Right ventricle myocardium superior (tissue), 1 donor: ENCODE measurements at regions not wholly inside any gene's neighbourhood (a gene's known extent, or its start where the extent isn't known, plus 50 kb on each side); places are given as distances from the start of the nearest gene placed in this dataset.
"Not testable (repeated sequence)": the region's sequence is repeated elsewhere in the genome, so short reads cannot be mapped to it uniquely, and the experiment has no call there.

Source experiments
- ATAC-seq: fragments of 200-7000 bp; cut with Tn5 transposase; one replicate; pipeline ENCODE4 v1.9.1; 2020; ENCODE audit warnings: mild to moderate bottlenecking; ENCODE audit not compliant: poor library complexity
- DNase-seq: peaks from one replicate; pipeline ENCODE4 v3.0.0-alpha.2; 2020
- intact Hi-C: fragments of 100-400 bp; cut with DNase I; formaldehyde crosslinking; loops from one replicate; pipeline ENCODE4 v1.11.2; 2022
- donor health status: DM: no; HTN: yes; CAD: no; lungs with severe emphysema.

DNA sequence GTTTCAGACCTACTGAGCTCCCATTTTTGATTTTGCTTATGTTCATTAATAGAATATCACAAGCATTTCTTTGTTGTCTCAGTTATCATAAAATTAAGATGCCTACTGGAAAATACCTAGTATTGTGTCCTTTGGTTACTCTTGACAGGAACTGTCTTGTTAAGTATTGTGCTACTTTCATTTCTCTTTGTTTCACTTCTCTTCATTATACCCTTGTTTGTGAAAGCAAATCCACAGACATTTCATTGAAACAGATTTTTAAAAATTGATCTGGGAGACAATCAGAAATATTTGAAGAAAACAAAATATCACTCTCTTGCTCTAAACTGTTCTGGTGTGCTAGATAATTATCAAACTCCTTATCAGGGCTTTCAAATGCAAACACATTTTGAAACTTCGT, 290.5 kb upstream of the EYS start:
- ATAC-seq: no peak

DNA sequence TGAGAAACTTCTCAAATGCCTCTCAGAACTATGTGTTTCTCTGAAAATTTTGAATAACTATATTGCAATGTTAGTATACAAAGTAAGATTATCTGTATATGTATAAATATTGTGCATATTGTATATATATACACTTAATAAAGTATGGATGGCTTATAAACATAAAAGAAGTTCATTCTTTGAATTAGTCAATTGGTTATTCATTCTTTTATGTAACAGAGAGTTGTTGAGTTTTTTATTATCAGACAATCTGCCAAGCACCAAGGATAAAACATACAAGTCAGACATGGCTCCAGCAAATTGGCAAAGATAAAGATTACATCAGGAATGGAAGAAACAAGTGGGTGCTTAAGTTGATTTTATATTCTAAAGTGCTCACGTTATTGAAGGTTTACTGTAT, 289.1 kb upstream of the EYS start:
- intact Hi-C loops: no loop called here
- DNase-seq (no peak), ATAC-seq (no peak)

More for the DNA sequence above, 290.5 kb upstream of the EYS start:
- DNase-seq: no peak
- intact Hi-C loops: no loop called here

DNA sequence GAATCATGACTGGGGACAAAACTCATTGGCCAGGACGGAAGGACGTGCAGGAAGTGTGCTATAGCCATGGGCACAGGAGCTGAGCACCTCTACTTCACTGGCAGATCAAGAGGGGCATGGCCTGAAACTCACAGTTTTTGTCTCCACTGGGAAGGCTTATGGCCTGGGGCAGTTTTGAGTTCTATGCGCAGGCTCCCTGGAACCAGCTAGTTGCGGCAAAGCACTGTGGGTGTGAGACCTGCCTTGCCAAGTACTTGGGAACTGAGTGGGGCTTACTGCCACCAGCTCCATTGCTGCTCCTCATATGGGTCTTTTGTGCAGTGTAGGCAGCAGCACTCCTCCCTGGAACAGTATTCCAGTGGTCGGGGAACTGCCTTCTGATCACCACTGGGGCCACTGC, 282.6 kb upstream of the EYS start:
- no peak for ATAC-seq
- no peak for DNase-seq
- intact Hi-C loops: no loop called here

DNA sequence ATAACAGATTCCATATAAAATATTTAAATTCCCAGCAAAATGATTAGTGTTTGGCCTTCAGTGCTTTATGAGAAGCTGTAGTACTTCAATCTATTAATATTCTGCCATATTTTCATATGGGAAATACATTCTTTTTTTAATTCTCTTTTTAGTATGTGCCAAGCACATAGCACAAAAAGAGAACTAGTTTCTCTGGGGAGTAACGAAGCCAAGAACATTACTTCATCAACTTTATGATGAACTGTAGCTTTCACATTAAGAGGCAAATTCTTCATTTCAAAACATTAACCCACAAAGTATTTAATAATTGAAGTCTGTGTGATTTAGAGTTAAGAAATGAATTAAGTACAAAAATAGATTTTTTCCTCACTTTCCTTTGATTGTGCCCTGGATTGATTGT, 281.0 kb upstream of the EYS start:
- intact Hi-C loops: no loop called here
- ATAC-seq: no peak
- no peak for DNase-seq

DNA sequence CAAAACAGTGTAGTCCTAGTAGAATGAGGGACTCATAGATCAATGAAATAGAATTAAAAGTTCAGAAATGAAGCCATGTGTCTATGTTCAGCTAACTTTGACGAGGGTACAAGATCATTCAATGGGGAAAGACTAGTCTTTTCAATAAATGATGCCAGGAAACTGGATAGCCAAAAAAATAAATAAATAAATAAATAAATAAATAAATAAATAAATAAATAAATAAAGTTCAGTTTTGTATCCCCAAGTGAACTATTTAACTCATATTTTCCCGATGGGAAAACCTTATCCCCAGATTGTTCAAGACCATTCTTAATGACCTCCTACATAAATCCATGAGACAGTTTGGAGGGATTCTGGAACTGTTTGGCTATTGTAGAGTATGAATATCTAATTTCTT, 277.1 kb upstream of the EYS start:
- no peak for ATAC-seq
- intact Hi-C loops: no loop called here

DNA sequence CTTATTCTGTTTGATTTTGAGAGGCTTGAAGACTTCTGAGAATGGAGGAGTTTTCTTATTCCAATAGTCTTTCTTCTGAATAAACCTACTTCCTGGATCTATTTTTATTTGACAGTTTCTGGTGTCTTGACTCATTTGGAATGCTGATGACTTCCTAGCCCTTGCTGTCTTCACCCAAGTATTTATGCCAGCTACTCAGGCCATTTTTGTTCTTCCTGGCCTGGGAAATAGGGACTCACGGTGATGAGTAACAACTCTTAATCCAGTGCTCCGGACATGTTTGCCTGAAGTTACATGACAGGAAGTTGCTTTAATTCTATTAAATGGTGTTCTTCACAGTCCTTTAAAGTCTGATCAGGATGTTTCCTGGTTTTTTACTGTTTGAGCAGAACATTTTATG, 272.1 kb upstream of the EYS start:
- intact Hi-C loops: no loop called here
- ATAC-seq (no peak), DNase-seq (no peak)

More for the DNA sequence above, 277.1 kb upstream of the EYS start:
- DNase-seq: no peak

DNA sequence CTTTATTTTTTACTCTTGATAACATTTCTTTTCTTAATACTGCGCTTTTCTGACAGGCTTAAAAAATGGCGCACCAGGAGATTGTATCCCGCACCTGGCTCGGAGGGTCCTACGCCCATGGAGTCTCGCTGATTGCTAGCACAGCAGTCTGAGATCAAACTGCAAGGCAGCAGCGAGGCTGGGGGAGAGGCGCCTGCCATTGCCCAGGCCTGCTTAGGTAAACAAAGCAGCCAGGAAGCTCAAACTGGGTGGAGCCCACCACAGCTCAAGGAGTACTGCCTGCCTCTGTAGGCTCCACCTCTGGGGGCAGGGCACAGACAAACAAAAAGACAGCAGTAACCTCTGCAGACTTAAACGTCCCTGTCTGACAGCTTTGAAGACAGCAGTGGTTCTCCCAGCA, 264.2 kb upstream of the EYS start:
- ATAC-seq, intact Hi-C loops: not testable (repeated sequence)

DNA sequence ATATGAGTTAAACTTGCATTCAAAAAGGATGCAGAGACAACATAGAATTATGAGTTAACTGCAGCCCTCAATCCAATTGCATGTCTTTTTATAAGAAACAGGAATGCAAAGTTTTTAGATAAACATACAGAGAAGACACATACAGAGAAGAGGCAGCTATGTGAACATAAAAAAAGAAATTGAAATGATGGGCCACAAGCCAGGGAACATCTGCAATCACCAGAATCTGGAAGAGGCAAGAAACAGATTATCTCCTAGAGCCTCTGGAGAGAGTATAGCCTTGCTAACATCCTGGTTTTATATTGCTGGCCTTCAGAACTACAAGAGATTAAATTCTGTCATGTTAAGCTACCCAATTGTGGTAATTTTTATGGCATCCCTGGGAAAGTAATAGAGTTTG, 257.2 kb upstream of the EYS start:
- ATAC-seq (no peak), DNase-seq (no peak)
- intact Hi-C loops: no loop called here

More for the DNA sequence above, 264.2 kb upstream of the EYS start:
- DNase-seq: not testable (repeated sequence)

DNA sequence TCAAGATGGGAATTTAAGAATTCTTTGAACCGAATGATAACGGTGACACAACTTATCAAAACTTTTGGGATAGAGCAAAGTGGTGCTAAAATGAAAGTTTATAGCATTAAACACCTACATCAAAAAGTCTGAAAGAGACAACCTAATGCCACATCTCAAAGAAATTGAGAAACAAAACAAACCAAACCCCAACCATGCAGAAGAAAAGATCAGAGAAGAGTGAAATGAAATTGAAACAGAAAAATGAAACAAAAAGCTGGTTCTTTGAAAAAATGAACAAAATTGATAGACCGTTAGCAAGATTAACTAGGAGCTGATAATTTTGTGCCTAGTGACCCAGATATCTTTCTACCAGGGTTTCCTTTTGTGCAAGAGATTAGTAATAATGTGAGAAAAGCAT, 248.0 kb upstream of the EYS start:
- ATAC-seq: no peak
- intact Hi-C loops: no loop called here
- no peak for DNase-seq

DNA sequence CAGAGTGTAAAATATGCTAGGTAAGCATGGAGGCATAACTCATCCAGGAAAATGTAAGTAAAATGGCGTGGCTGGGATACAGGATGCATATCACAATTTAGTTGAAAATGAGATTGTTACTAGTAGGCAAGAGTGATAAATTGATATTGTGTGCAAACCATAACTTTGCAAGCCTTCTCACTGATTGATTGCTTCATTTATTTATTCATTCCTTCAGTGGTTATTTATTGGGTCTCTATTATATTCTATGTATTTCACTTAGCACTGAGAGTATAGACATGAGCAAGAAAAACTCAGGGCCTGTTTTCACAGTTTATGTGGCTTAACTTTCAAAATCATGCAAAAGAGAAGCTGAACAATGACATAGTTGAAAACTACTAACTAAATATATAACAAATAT, 241.0 kb upstream of the EYS start:
- ATAC-seq: no peak
- intact Hi-C loops: no loop called here
- no peak for DNase-seq

DNA sequence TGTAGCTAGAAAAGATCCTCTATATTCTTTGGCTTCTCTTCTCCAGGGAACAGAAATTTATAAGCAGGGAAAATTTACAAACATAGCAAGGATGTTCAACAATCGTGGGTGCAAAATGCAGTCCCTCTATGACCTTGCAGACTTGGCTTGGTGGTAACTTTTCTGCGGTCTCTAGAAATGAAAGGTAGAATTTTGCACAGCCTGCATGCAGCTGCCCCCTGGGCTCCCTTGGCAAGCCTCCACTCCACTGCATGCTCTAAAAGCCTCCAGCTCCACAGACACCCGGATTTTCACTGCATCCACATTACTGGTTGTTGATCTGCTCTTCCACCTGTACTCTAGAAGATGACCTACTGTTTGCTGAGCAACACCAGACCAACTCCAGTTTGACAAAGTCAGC, 236.5 kb upstream of the EYS start:
- intact Hi-C loops: no loop called here
- no peak for ATAC-seq
- DNase-seq: no peak

DNA sequence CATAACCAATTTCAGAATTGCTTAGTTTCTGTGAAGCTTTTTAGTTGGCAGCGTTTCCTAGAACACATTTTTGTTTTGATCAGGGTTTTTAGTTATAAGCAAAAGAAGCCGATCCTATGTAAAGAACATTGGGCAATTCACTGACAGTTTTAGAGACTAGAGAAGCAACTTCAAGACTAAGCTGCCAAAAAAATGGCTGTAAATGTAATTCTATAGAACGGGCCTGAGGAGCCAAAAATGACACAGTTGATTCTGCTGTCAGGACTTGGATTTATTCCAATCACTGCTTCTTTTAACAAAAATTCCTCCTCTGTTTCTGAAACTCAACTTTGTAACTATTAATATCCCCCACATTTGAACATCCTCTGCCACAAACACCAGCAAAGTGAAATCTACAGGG, 236.0 kb upstream of the EYS start:
- ATAC-seq (no peak), DNase-seq (no peak)
- intact Hi-C loops: no loop called here

DNA sequence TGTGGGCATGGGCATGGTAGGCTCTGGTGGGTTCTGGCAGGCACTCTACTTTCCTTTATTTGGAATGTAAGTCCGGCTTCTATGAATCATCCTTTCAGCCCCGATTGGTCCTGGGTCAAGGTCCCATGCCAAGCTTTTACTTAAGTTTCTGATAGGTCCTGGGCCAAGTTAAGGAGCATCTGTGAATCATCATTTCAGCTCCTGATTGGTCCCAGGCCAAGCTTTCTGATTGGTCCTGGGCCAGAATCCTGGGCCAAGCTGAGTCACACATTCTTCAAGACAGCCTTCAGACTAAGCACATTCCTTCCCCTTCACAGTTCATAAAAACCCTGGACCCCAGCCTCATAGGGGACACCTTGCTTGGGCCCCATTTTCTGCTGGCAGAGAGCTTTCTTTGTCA, 231.0 kb upstream of the EYS start:
- DNase-seq: no peak
- no peak for ATAC-seq
- intact Hi-C loops: no loop called here

DNA sequence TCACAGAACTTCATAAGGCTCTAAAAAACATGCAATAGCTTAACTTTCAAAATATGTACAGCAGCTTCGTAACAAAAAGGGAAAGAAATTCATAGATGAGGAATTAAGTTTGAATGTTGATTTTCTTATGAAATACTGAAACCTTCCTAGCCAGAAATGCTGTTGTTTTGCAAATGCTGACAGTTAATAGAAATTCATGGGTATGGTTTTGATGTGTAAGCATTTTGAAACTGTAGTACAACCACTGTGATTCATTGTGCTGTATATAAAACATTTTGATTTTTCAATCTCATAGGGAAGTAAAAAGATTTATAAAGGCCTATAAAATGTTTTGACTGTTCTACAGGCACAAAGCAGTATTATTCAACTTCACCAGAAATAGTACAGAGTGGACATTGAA, 228.4 kb upstream of the EYS start:
- no peak for ATAC-seq

DNA sequence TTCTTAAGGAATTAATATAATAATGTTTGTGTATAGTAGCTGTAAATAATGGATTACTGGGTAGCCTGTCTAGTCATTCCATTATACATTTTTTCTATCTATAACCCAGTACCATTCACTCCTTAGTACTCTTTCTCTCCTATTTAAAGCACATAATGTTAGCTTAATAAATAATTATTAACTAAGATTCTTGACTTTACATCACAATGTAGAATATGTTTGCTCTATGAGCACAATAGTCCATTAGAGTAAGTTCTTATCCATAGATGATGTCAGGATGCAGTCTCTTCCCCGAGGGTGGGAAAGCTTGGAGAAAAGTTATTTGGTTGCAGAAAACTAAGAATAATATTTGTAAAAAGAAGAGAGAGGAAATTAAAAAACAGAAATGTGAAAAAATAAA, 226.4 kb upstream of the EYS start:
- ATAC-seq (no peak), DNase-seq (no peak)
- intact Hi-C loops: no loop called here

More for the DNA sequence above, 228.4 kb upstream of the EYS start:
- no peak for DNase-seq
- intact Hi-C loops: no loop called here

DNA sequence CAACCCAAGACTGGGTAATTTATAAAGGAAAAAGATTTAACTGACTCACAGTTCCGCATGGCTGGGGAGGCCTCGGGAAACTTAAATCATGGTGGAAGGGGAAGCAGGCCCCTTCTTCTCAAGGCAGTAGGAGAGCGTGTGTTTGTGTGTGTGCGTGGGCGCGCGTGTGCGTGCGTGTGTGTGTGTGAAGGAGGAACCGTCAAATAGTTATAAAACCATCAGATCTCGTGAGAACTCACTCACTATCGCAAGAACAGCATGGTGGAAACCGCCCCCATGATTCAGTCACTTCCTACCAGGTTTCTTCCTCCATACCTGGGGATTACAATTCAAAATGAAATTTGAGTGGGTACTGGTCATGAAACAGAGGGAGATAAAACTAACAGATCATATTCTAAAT, 220.1 kb upstream of the EYS start:
- DNase-seq: no peak
- ATAC-seq: no peak
- intact Hi-C loops: no loop called here

DNA sequence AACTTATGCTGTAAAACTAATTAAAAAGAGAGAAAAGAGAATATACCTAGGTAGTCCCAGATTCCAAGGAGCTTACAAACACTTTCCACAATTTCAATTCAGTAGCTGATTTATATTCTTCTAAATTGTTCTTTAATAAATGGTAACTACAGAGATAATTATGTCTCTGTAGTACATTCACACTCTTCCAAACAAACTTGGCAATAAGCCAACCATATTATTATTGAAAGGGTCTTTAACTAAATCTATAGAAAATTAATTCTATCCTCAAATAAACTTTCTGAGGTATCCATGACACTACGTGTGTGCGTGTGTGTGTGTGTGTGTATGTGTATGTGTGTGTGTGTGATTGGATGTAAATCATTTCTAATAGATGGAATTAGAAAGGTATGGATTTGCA, 217.4 kb upstream of the EYS start:
- intact Hi-C loops: no loop called here
- DNase-seq: no peak
- ATAC-seq: no peak

DNA sequence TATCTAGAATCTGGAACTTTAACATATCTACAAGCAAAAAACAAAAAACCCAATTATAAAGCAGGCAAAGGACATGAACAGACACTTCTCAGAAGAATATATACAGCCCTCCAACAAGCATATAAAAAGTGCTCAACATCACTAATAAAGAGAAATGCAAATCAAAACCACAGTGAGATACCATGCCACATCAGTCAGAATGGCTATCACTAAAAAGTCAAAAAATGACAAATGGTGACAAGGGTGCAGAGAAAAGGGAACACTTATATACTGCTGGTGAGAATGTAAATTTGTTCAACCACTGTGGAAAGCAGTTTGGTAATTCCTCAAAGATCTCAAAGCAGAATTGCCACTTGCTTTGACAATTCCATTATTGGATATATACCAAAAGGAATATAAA, 215.0 kb upstream of the EYS start:
- ATAC-seq (no peak), DNase-seq (no peak)
- intact Hi-C loops: no loop called here

DNA sequence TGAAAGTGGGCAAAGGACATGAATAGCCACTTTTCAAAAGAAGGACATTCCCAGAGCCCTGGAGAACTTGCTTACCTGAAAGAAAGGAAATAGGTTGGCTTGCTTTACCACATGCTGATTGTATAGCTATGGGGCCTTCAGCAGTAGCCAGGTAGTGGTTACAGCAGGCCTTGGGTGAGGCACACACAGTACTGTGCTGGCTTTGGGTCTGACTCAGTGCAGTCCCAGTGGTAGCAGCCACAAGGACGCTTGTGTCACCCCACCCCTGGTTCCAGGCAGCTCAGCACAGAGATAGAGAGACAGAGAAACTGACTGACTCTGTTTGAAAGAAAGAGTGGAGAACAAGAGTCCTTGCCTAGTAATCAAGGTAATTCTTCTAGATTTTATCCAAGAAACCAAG, 201.0 kb upstream of the EYS start:
- DNase-seq: no peak
- intact Hi-C loops: no loop called here
- ATAC-seq: no peak

DNA sequence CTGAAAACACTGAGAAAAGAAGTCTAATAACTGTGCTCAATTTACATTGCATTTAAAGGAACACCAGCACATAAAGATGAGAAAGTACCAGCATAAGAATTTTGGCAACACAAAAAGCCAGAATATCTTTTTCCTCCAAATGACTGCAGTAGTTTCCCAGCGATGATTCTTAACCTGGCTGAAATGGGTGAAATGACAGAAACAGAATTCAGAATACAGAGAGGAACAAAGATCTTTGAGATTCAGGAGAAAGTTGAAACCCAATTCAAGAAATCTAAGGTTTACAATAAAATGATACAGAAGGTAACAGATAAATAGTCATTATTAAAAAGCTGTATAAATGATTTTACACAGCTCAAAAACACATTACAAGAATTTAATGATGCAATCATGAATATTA, 197.0 kb upstream of the EYS start:
- intact Hi-C loops: no loop called here
- ATAC-seq (no peak), DNase-seq (no peak)

DNA sequence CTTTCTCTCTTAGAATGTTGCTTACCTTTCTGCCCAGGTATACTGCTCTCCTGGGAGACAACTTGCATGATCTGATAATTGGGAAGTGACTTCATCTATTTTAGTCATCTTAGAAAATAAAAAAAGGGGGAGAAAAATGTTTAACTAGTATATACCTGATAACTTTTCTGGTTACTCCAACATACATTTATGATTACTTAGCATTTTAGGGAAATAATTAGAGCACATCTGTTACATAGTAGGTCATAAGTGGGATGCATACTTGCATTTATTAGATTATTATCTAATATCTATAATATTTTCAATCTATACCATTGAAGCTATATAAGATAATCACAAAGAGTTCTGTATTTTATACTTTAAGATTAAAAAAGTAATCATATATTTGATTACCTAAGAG, 193.9 kb upstream of the EYS start:
- intact Hi-C loops: no loop called here
- ATAC-seq (no peak), DNase-seq (no peak)

DNA sequence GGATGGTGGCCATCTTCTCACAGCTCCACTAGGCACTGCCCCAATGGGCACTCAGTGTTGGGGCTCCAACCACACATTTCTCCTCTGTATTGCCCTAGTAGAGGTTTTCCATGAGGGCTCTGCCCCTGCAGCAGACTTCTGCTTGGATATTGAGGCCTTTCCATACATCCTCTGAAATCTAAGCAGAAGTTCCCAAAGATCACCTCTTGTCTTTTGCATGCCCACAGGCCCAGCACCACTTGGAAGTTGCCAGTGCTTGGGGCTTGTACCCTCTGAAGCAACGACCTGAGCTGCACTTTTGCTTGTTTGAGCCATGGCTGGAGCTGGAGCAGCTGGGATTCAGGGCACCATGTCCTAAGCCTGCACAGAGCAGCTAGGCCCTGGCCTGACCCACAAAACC, 189.1 kb upstream of the EYS start:
- intact Hi-C loops: no loop called here
- ATAC-seq: no peak
- no peak for DNase-seq
